GM19043 (cell line): ENCODE measurements at regions not wholly inside any gene's neighbourhood (a gene's known extent, or its start where the extent isn't known, plus 50 kb on each side); places are given as distances from the start of the nearest gene placed in this dataset.
"Not testable (repeated sequence)": the region's sequence is repeated elsewhere in the genome, so short reads cannot be mapped to it uniquely, and the experiment has no call there.

ENCODE experiments used
- ATAC-seq: cut with Tn5 transposase; IDR thresholded peaks from one replicate; pipeline ENCODE4 v1.9.1; 2021; ENCODE audit warnings: low read depth; ENCODE audit not compliant: unreplicated experiment

GRCh38 chr4:30996841-30997240, 276.7 kb downstream of the PCDH7 start:
- ATAC-seq: no peak

DNA sequence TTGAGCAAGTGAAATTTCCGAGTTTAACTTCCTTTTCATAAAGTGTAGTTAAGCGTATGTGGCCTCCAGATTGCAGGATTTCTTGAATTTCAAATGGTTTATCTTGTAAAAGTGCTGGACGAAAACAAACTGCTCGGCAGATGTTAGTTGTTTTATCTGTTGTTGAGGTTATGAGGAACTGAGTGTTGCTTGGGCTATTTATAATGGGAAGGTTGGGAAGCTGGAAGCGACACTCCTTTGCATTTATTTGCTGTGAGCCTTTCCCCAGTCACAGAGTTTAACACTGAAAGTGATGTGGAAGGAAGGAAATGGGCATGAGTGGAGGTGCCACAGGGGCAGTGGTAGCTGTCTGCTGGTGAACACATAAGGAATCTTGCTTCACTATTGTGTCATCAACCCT, 284.9 kb downstream of the PCDH7 start:
- no peak for ATAC-seq

- ATAC-seq: no peak
Measured at GRCh38 chr4:31007858-31008257, 287.7 kb downstream of the PCDH7 start.

DNA sequence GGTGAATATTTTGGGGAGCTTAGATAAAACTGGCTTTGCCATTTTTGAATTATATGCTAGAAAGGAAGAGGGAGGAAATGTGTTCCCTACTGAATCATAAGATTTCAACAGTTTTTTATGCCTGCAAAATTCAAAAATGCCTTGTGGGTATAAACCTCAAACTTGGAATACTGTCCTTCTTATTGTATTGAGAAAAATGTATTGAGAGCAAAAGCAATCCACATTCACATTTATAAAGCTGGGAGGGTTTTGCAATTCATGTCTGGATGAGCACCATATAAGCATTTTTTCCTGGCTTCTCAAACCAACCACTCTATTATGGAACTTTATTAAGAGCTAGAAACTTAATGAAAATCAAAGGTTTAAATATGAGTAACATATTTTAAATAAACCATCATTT, 289.8 kb downstream of the PCDH7 start:
- no peak for ATAC-seq

DNA sequence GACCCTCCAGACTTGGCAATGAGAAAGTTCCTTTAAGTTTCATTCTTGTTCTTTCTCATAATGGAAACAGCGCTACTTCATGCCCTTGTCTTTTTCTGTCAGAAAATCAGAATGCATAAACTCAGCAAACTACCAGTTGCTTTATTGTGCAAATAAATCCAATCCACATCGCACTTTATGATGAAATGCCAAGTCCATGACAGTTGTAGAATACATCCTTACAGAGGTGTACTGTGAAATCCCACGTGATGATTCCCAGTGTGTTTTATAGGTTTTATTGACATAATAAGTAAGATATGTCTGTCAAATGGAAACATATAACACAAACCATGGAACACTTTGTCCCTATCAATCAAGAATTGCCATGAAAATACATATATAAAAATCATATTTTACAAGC, 295.0 kb downstream of the PCDH7 start:
- ATAC-seq: no peak

DNA sequence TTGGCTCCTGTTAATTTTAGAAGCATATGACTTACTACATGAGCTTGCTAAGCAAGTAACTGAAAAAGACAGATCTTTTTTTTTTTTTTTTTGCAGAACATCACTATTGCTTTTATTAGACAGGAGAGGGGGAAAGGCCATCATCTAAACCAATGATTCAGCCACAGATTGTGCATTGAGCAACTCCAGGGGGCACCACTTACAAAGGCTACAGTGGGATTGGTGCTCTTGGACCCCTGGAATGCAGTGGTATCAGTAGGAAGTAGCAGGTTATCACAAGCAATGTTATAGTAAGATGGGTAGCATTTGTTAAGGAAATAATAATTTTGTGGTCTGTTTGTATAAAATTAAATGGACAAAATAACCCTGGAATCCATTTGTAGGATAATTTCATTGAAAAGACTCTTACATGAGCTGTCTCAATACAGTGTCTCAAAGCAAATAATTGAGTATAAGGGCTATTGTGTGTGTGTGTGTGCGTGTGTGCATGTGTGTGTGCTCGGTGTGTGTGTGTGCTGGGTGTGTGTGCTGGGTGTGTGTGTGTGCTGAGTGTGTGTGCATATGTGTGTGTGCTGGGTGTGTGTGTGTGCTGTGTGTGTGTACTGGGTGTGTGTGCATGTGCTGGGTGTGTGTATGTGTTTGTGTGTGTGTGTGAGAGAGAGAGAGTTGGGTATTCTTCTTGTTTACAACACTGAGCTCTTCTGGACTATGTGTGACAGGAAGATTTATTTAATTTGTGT, 296.3 kb downstream of the PCDH7 start:
- ATAC-seq: no peak

- ATAC-seq: no peak
Measured at GRCh38 chr4:31020363-31020762, 300.2 kb downstream of the PCDH7 start.

DNA sequence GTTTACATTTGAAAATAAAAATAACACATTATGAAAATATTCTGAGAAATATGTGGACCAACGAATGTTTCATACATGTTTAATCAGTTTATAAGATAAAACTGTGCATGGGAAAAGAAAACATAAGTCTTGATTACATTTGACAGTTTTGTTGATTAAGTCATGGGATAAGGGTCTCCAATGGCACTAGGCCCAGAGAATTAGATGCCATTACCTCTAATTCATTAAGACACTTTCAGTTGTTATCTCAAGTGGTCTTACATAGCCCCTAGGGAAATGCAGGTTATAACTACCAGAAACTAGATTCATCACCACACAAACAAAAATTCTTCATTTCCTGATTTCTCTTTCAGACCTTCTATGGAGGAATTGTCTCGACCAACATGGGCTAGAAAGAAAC, 300.8 kb downstream of the PCDH7 start:
- ATAC-seq: no peak

DNA sequence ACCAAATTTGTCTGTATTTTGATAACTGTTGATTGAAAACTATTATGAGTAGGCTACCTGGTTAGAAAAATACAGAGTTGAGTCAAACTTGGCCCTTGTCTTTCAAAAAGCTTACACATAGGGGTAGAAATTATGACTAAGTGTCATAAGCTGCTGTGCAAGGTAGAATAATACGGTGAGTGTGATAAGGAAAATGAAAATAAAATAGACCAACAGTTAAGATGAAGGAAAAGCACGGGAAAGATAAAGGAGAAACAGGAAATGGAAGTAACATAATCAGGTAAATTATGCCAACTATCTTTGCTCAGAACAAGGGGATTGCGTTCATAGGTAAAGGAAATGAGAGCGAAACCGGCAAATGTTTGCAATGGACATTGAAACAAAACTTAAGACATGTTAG, 302.5 kb downstream of the PCDH7 start:
- no peak for ATAC-seq

DNA sequence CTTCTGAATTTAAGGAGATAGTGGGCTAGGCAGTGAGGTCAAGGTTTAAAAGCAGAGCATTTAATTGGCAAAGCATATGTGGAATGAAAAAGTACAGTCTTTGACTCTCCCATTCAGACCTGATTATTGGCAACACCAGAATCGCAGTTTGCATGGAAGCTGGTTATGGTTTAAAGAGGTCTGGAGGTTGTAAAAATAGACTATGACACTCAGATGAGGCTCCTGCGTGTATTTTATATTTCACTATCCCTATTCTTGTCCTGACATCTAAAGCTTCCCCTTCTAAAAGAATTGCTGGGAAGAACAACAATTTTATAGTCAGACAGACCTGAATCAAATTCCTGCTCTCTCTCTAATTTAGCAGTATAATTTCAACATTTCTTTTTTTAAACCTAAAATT, 302.9 kb downstream of the PCDH7 start:
- no peak for ATAC-seq

GRCh38 chr4:31023742-31024141, 303.6 kb downstream of the PCDH7 start:
- no peak for ATAC-seq

DNA sequence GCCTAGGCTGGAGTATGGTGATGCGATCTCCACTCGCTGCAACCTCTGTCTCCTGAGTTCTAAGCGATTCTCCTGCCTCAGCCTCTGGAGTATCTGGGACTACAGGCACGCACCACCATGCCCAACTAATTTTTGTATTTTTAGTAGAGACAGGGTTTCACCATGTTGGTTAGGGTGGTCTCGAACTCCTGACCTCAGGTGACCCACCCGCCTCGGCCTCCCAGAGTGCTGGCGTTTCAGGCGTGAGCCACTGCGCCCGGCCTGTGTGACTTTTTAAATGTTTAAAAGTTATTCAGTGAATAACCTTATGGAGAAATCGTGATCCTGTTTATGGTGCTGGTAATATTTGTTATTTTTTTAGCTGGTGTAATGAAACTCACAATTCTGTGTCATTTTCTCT, 304.6 kb downstream of the PCDH7 start:
- ATAC-seq: not testable (repeated sequence)

DNA sequence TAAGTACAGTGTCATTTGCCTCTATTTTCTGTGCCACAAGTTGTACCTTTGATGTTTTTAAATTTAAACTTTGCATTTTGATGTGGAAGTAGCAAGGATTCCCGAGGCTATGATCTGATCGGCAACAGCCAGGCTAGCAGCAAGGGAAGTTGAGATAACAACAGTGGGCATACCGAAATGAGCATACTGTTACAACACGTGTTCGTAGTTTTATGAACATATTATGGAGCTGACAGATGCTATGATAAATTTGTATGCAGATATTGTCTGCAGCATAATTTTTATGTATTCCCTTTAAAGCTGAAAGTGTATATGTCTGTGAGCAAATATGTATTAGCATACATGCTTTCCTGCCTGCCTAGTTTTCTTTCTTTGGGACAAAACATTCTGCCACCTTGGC, 306.1 kb downstream of the PCDH7 start:
- no peak for ATAC-seq

- no peak for ATAC-seq
Measured at GRCh38 chr4:31034550-31034949, 314.4 kb downstream of the PCDH7 start.

- no peak for ATAC-seq
Measured at GRCh38 chr4:31035761-31036160, 315.6 kb downstream of the PCDH7 start.

- ATAC-seq: no peak
Measured at GRCh38 chr4:31037703-31038102, 317.5 kb downstream of the PCDH7 start.

GRCh38 chr4:31039382-31039781, 319.2 kb downstream of the PCDH7 start:
- ATAC-seq: no peak

- no peak for ATAC-seq
Measured at GRCh38 chr4:31040106-31040505, 319.9 kb downstream of the PCDH7 start.

DNA sequence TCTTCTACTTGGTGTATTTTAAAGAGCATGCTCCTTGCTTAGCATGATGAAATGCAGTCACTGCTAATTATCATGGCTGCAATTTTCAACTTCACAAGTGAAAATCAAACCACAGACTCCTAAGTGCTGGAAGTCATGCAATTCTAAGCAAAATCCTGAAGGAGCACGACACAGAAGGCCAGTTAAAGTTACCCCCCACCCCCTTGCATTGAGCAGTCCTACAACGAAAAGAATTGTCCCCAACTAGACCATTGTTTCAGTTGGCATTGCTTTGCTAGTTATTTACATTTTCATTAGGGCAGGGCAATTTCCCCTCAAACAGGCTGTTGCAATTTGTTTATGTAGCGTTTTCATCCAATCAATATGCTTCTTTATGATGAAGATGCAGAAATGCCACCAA, 321.2 kb downstream of the PCDH7 start:
- no peak for ATAC-seq

DNA sequence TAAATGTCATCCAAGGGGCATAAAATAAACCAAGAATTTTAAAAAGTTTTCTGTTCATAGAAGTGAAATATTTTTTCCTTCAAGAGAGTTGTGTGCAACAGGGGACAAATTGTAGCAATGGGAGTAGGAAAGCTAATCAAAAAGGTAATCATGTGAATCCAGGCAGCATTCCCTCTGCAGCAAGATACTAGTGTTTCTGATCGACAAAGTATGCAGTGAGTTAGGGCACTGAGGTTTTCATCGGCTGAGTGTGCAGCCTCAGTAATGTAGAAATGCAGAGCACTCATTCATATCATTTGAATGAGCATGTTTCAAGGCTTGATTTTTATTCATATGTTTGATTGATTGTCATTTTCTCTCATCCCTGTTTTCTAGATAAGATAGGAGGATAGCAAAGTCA, 321.7 kb downstream of the PCDH7 start:
- ATAC-seq: no peak

DNA sequence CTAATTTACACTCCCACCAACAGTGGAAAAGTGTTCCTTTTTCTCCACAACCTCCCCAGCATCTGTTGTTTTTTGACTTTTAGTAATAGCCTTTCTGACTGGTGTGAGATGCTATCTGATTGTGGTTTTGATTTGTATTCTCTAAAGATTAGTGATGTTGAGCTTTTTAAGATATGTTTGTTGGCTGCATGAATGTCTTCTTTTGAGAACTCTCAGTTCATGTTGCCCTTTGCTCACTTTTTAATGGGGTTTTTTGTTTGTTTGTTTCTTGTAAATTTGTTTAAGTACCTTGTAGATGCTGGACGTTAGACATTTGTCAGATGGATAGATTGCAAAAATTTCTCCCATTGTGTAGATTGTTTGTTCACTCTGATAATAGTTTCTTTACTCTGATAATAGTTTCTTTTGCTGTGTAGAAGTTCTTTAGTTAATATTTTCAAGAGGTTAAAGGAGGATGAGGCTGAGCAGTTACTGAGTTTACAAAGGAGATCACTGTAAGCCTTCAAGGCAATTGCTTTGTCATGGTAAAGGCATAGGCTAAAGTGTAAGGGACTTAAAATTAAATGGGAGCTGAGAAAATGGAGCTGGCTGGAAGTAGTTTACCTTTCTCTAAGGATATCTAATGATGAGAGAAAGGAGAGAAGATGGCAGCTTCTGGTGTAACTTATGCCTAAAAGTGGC, 323.4 kb downstream of the PCDH7 start:
- no peak for ATAC-seq

DNA sequence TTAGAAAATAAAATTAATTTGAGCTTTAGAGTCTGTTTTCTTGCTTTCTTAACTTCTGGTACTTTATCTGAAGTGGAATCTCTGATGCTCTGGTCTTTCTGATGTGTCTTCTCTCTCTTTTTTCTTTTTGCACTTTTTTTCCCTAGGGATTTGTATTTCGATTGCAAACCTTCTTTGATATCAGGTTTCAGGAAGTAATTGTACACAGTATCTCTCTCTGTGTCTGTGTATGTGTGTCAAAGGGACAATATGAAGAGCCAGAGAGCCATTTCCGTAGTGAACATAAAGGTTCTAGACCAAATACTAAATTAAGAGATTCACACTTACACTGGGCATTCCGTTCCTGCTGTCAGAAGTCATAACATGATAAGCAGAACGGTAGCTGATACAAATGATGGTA, 325.0 kb downstream of the PCDH7 start:
- no peak for ATAC-seq
